ENCODE measurements at regions not wholly inside any gene's neighbourhood (a gene's known extent, or its start where the extent isn't known, plus 50 kb on each side); places are given as distances from the start of the nearest gene placed in this dataset.

DNA sequence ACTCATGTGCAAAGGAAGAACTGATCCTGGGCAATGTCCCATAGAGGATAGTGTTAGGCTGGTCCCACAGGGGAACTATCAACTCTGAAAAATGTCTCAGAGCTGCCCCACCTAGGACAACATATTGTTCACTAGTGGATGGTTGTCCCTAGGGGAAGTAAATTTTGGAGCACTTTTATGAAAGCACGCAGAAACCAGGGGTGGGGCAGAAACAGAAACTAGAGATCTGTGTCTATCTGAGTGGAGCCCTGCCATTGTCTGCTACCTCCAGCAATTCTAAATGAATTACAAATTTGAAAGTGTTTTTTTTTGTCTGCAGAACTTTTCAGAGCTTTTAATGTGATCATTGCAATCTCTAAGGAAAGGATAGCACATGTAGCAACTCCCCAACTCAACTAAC lies 357.1 kb upstream of the PROK2 start (continued):
- TF ChIP-seq, protein P1, sequence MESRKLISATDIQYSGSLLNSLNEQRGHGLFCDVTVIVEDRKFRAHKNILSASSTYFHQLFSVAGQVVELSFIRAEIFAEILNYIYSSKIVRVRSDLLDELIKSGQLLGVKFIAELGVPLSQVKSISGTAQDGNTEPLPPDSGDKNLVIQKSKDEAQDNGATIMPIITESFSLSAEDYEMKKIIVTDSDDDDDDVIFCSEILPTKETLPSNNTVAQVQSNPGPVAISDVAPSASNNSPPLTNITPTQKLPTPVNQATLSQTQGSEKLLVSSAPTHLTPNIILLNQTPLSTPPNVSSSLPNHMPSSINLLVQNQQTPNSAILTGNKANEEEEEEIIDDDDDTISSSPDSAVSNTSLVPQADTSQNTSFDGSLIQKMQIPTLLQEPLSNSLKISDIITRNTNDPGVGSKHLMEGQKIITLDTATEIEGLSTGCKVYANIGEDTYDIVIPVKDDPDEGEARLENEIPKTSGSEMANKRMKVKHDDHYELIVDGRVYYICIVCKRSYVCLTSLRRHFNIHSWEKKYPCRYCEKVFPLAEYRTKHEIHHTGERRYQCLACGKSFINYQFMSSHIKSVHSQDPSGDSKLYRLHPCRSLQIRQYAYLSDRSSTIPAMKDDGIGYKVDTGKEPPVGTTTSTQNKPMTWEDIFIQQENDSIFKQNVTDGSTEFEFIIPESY (IDR thresholded peaks at IDR 0.05; ENCODE audit: borderline replicate concordance, low read depth), result no peak
- TF ChIP-seq ELF1 (IDR thresholded peaks at IDR 0.05), result no peak

DNA sequence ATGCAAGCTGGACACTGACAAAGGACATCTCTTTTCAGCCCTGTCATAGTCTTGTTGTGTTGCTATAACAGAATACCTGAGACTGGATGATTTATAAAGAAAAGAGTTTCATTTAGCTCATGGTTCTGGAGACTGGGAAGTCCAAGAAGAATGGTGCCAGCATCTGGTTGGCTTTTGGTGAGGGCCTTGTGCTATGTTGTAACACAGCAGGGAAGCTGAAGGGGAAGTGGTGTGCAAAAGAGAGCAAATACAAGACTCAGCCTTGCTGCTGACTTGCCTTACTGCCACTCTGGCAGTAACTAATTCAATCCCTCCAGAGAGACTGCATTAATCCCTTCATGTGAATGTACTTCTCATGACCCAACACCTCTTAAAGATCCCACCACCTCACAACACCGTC lies 356.3 kb upstream of the PROK2 start:
- WGBS (ENCODE audit: low lambda C conversion rate), result 38% methylated on average over 1 of the region's 1 CpG
- Histone ChIP-seq H3K4me2 (no peak overlapping the region), H2AFZ (ENCODE audit: low read depth) (no peak overlapping the region), H3K79me2 (ENCODE audit: insufficient read depth) (no peaks in the 10 kb centered on the region), H3K4me1 (ENCODE audit: control insufficient read depth in 1 of 2, insufficient read depth in 2 of 2, low read depth in 1 of 2, low read length in 1 of 2) (peaks cover 0 to 15% of the 10 kb centered on the region in 2 experiments; a peak in 1 of 4 replicates), H3K4me3 (ENCODE audit: low read depth in 2 of 2, low read length in 1 of 2) (no peak overlapping the region), H3K9ac (no peak overlapping the region), H3K36me3 (replicated peaks in 1 of 2; ENCODE audit: control insufficient read depth in 1 of 2, insufficient read depth in 2 of 2, low read length in 1 of 2) (no peaks in the 10 kb centered on the region), H3F3A (replicated peaks; ENCODE audit: insufficient read depth) (no peaks in the 10 kb centered on the region), H3K27ac (ENCODE audit: low read depth in 2 of 2, low read length in 1 of 2) (no peak overlapping the region), H4K20me1 (ENCODE audit: insufficient read depth) (no peaks in the 10 kb centered on the region), H3K9me3 (no peaks in the 10 kb centered on the region), H3K9me2 (no peaks in the 10 kb centered on the region), H3K27me3 (ENCODE audit: insufficient read depth) (peaks cover 16% of the 10 kb centered on the region)
- TF ChIP-seq SMC3 (IDR thresholded peaks at IDR 0.05; ENCODE audit: low read depth, low read length), result no peak
- TF ChIP-seq, protein P1 (IDR thresholded peaks at IDR 0.05; ENCODE audit: borderline replicate concordance, low read depth), result no peak
- TF ChIP-seq RFX5 (IDR thresholded peaks at IDR 0.05; ENCODE audit: low read length), result no peak
- TF ChIP-seq MXI1 (IDR thresholded peaks at IDR 0.05; ENCODE audit: low read depth, low read length), result no peak
- no peak for TF ChIP-seq TCF12 (IDR thresholded peaks at IDR 0.05)
- TF ChIP-seq, protein P2, sequence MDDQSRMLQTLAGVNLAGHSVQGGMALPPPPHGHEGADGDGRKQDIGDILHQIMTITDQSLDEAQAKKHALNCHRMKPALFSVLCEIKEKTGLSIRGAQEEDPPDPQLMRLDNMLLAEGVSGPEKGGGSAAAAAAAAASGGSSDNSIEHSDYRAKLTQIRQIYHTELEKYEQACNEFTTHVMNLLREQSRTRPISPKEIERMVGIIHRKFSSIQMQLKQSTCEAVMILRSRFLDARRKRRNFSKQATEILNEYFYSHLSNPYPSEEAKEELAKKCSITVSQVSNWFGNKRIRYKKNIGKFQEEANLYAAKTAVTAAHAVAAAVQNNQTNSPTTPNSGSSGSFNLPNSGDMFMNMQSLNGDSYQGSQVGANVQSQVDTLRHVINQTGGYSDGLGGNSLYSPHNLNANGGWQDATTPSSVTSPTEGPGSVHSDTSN (IDR thresholded peaks at IDR 0.05), result no peak
- TF ChIP-seq CHD2 (IDR thresholded peaks at IDR 0.05; ENCODE audit: low read length, partially characterized antibody), result no peak
- TF ChIP-seq, protein P3, sequence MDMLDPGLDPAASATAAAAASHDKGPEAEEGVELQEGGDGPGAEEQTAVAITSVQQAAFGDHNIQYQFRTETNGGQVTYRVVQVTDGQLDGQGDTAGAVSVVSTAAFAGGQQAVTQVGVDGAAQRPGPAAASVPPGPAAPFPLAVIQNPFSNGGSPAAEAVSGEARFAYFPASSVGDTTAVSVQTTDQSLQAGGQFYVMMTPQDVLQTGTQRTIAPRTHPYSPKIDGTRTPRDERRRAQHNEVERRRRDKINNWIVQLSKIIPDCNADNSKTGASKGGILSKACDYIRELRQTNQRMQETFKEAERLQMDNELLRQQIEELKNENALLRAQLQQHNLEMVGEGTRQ (IDR thresholded peaks at IDR 0.05; ENCODE audit: borderline replicate concordance, low read depth, low read length), result no peak
- TF ChIP-seq EP300 (IDR thresholded peaks at IDR 0.05; ENCODE audit: borderline replicate concordance in 1 of 2, low read depth in 1 of 2, low read length in 1 of 2), result no peak
- no peak for TF ChIP-seq MEF2A (IDR thresholded peaks at IDR 0.05; ENCODE audit: borderline replicate concordance, low read depth)
- TF ChIP-seq GABPA (IDR thresholded peaks at IDR 0.05; ENCODE audit: low read depth), result no peak
- TF ChIP-seq NRF1 (IDR thresholded peaks at IDR 0.05; ENCODE audit: low read depth, low read length), result no peak
- no peak for TF ChIP-seq GATA2 (CRISPR knock-in tag; IDR thresholded peaks at IDR 0.05)
- TF ChIP-seq RCOR1 (IDR thresholded peaks at IDR 0.05; ENCODE audit: low read length), result no peak
- TF ChIP-seq, protein P4, sequence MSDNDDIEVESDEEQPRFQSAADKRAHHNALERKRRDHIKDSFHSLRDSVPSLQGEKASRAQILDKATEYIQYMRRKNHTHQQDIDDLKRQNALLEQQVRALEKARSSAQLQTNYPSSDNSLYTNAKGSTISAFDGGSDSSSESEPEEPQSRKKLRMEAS (IDR thresholded peaks at IDR 0.05; ENCODE audit: low read depth), result no peak
- TF ChIP-seq TAF1 (IDR thresholded peaks at IDR 0.05; ENCODE audit: borderline replicate concordance, low read depth, low read length), result no peak
- TF ChIP-seq RXRA (IDR thresholded peaks at IDR 0.05; ENCODE audit: borderline replicate concordance, low read depth), result no peak
- TF ChIP-seq, protein P5, sequence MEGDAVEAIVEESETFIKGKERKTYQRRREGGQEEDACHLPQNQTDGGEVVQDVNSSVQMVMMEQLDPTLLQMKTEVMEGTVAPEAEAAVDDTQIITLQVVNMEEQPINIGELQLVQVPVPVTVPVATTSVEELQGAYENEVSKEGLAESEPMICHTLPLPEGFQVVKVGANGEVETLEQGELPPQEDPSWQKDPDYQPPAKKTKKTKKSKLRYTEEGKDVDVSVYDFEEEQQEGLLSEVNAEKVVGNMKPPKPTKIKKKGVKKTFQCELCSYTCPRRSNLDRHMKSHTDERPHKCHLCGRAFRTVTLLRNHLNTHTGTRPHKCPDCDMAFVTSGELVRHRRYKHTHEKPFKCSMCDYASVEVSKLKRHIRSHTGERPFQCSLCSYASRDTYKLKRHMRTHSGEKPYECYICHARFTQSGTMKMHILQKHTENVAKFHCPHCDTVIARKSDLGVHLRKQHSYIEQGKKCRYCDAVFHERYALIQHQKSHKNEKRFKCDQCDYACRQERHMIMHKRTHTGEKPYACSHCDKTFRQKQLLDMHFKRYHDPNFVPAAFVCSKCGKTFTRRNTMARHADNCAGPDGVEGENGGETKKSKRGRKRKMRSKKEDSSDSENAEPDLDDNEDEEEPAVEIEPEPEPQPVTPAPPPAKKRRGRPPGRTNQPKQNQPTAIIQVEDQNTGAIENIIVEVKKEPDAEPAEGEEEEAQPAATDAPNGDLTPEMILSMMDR (IDR thresholded peaks at IDR 0.05), result no peak
- POLR2A ChIA-PET, result no interaction called here
- CTCF ChIA-PET, result interaction anchor here (0.9 kb wide), 1 partner anchor 9 kb away, joined by 3 read pairs; no protein-coding TSS in a partner anchor
- DNase-seq, result no peak
